GM18873 (cell line): ENCODE measurements at regions not wholly inside any gene's neighbourhood (a gene's known extent, or its start where the extent isn't known, plus 50 kb on each side); places are given as distances from the start of the nearest gene placed in this dataset.
"Not testable (repeated sequence)": the region's sequence is repeated elsewhere in the genome, so short reads cannot be mapped to it uniquely, and the experiment has no call there.

ENCODE experiments used
- ATAC-seq: cut with Tn5 transposase; IDR thresholded peaks from one replicate; pipeline ENCODE4 v1.9.1; 2021; ENCODE audit warnings: mild to moderate bottlenecking, moderate library complexity, moderate number of reproducible peaks; ENCODE audit not compliant: unreplicated experiment, low FRiP score

GRCh38 chr6:122200440-122200839, 199.0 kb upstream of the HSF2 start:
- ATAC-seq: no peak

GRCh38 chr6:122202576-122203137, 196.8 kb upstream of the HSF2 start:
- no peak for ATAC-seq

- ATAC-seq: no peak
Measured at GRCh38 chr6:122207061-122207460, 192.4 kb upstream of the HSF2 start.

GRCh38 chr6:122207794-122208193, 191.7 kb upstream of the HSF2 start:
- ATAC-seq: no peak

GRCh38 chr6:122214605-122215318, 184.7 kb upstream of the HSF2 start:
- no peak for ATAC-seq

- ATAC-seq: no peak
Measured at GRCh38 chr6:122220254-122220653, 179.2 kb upstream of the HSF2 start.

GRCh38 chr6:122222761-122223160, 176.7 kb upstream of the HSF2 start:
- no peak for ATAC-seq

- no peak for ATAC-seq
Measured at GRCh38 chr6:122223251-122223650, 176.2 kb upstream of the HSF2 start.

- ATAC-seq: no peak
Measured at GRCh38 chr6:122238861-122239260, 160.6 kb upstream of the HSF2 start.

GRCh38 chr6:122246906-122247658, 152.4 kb upstream of the HSF2 start:
- no peak for ATAC-seq

GRCh38 chr6:122248001-122248669, 151.3 kb upstream of the HSF2 start:
- ATAC-seq: no peak

GRCh38 chr6:122248844-122249243, 150.6 kb upstream of the HSF2 start:
- ATAC-seq: no peak

- ATAC-seq: no peak
Measured at GRCh38 chr6:122258839-122259238, 140.6 kb upstream of the HSF2 start.

- no peak for ATAC-seq
Measured at GRCh38 chr6:122264557-122264956, 134.9 kb upstream of the HSF2 start.

- ATAC-seq: no peak
Measured at GRCh38 chr6:122265755-122266154, 133.7 kb upstream of the HSF2 start.

GRCh38 chr6:122268394-122268793, 131.1 kb upstream of the HSF2 start:
- no peak for ATAC-seq

- no peak for ATAC-seq
Measured at GRCh38 chr6:122276637-122277036, 122.8 kb upstream of the HSF2 start.

- not testable (repeated sequence) for ATAC-seq
Measured at GRCh38 chr6:122280105-122281021, 119.1 kb upstream of the HSF2 start.

- ATAC-seq: no peak
Measured at GRCh38 chr6:122283884-122284283, 115.6 kb upstream of the HSF2 start.

- no peak for ATAC-seq
Measured at GRCh38 chr6:122284848-122285247, 114.6 kb upstream of the HSF2 start.
